DMS153 treated with DMSO at 0.1 percent for 48 hours (cell line): ENCODE measurements at regions not wholly inside any gene's neighbourhood (a gene's known extent, or its start where the extent isn't known, plus 50 kb on each side); places are given as distances from the start of the nearest gene placed in this dataset.

Experiments
- DNase-seq: peaks from one replicate; lab custom pipeline; 2025; ENCODE audit not compliant: unreplicated experiment; lab: John Stamatoyannopoulos, UW

- no peak for DNase-seq
Observed at GRCh38 chr2:489084-489483, 188.1 kb downstream of the TMEM18 start.

DNA sequence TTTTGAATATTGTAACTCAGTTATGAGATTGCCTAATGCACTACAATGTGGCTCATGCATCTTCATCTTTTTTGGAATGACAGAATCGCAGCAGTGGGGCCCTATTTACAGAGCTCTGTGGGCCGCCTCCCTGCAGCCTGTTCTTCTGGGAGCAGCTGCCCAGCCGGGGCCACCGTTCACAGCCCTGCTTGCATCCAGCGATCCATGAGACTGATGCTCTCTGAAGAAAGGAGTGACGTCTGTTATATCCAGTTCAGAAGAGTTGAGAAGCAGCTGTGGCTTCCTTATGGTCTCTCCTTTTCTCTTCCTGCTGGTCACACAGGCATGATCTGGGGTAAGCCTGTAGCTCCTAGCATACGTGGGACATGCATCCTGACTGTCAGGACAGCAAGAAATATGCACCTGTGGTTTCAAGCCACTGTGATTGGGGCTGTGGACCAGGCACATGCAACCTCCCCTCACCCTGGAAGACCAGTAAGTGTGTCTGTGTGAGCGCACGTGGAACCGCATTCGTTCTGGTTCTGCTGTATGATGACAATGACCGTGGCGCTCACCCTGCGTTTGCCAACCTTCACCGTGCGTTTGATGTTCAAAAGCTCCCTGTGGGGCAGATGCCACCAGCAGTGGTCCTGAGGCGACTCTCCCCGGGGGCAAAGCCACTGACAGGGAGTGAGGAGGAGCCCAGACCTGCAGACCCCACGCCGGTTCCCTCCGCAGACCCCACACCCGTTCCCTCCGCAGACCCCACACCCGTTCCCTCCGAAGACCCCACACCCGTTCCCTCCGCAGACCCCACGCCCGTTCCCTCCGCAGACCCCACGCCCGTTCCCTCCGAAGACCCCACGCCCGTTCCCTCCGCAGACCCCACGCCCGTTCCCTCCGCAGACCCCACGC lies 189.8 kb downstream of the TMEM18 start:
- DNase-seq = no peak

DNA sequence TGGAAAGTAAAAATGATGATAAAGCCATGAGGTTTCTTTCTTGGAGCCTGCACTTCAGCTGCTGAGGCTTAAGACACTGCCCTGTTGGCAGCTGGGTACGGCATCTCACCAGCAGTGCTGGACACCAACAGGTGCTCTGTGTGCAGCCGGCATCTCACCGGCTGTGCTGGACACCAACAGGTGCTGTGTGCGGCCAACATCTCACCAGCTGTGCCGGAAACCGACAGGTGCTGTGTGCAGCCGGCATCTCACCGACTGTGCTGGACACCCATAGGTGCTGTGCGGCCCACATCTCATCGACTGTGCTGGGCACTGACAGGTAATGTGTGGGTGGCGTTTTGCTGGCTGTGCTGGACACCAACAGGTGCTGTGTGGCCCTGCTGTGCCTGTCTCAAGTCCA lies 190.8 kb downstream of the TMEM18 start:
- no peak for DNase-seq

GRCh38 chr2:481388-481787 lies 193.5 kb upstream of the ALKAL2 start:
- DNase-seq = no peak

DNA sequence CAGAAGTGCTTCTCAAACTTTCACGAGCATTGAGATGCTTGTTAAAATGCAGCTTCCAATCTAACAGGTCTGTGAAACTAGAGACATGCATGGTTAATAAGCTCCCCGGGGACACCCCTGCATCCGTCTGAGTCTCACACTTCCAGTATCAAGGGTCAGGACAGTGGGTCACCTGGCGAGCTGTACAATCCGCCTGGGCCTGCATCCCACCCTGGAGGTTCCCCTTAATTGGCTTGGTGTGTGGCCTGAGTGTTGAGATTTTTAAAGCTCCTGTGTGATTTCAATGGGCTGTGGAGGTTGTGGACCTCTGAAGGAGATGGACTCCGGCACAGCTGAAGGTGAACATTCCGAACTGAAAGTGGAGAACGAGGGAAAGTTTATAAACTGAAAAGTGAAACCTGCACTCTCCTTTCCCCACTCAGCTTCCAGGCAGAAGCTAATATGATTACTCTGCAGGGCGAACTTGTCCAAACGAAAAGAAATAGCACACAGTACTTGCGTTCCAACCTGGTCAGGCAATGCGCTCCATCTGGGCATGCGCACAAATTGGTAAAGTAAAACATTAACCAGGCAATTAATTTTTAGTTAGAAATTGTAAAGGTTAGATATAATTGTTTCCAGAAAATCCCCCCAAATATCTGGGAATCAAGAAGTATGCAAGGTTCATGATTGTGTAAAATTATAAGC lies 191.7 kb upstream of the ALKAL2 start:
- no peak for DNase-seq

DNA sequence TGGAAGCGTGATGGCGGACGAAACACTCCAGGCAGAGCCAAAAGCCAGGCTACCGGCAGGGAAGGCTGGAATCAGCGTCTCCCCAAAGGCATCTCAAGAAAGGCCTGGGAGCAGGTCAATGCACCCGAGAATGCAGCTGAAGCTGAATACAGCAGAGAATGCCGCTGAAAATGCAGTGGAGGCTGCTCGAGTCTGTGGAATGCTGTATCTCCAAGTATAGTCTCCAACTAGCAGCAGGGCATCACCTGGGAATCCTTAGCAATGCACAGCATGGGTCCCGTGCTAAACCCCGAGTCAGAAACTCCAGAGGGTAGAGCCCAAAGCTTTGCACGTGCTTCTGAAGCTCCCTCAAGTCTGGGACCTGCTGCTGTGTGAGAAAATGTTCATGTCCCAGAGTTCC lies 191.1 kb upstream of the ALKAL2 start:
- no peak for DNase-seq

DNA sequence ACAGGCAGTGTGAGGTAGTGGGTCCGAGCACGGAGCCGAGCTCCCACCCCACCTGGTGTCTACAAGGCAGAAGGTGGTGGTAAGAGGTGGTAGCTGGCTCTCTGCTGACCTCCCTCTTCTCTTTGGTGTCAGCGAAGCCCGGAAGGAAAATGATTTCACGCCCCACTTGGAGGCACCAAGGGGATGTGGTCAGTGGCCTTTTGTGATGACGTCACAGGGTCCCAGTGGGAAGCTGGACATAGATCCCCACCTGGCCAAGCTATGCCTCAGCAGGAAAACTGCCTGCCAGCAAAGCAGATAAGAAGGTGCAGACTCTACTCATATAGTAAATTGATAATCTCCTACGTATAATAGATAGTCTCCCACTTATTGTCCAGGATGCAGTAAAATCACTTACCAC lies 183.7 kb upstream of the ALKAL2 start:
- DNase-seq = no peak

- DNase-seq = no peak
Observed at GRCh38 chr2:469514-469913, 181.6 kb upstream of the ALKAL2 start.

- DNase-seq = no peak
Observed at GRCh38 chr2:468648-469336, 180.9 kb upstream of the ALKAL2 start.

GRCh38 chr2:467892-468647 lies 180.2 kb upstream of the ALKAL2 start:
- no peak for DNase-seq

- DNase-seq = no peak
Observed at GRCh38 chr2:467543-467891, 179.6 kb upstream of the ALKAL2 start.

DNA sequence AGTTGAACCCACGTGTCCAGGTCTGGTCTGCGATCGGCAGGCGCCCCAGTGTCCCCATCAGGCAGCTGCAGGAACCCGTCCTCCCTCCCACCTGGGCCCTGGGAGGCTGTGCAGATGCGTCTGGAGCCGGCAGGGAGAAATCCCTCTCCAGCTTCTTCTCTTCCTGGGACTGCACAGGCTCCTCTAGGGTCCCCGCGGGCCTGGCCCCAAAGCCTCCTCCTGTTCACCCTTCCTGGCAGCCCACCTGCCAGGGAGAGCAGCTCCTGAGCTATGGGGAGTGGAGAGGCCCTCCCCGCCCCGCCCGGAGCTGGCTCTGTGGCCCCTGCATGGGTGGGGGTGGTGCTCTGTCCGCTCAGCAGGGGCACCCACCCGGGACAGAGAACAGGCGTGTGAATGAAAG lies 179.2 kb upstream of the ALKAL2 start:
- no peak for DNase-seq

- no peak for DNase-seq
Observed at GRCh38 chr2:464562-465309, 176.8 kb upstream of the ALKAL2 start.

DNA sequence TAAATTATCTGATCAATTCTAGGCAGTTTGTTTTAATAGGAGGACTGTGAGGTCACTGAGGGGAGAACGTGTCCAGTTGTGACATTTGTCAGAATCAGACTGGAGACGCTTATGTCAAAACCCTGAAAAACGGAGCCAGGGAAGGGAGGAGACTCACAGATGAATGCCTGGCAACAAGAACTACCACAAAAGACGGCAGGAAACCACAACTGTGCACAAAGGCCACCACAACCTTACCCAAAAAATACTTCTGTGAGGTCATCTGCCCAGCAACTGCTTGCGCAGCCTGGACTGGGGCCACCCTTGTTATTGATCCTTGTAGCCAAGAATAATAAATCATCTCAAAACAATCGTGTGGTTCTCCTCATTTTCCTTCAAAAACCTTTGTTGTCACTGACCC lies 173.0 kb upstream of the ALKAL2 start:
- no peak for DNase-seq

- DNase-seq = no peak
Observed at GRCh38 chr2:459931-460330, 172.0 kb upstream of the ALKAL2 start.

DNA sequence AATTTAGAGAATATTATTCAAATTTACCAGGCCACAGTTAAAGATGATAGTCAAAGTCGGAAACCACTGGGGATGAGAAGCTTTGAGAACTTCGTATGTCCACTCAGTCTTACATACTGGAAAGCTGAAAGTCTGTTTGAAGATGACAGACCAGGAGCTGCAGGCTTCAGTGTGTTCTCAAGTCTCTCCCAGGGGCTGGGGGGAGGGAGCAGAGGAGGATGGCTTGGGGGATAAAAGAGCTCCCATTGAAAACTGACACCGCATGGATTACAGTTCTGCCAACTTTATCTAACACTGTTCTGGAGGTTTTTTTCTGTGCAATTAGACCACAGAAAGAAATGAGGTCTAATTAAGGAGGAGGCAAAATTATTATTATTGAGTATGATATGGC lies 170.5 kb upstream of the ALKAL2 start:
- DNase-seq = no peak

- DNase-seq = no peak
Observed at GRCh38 chr2:457792-458424, 170.0 kb upstream of the ALKAL2 start.

DNA sequence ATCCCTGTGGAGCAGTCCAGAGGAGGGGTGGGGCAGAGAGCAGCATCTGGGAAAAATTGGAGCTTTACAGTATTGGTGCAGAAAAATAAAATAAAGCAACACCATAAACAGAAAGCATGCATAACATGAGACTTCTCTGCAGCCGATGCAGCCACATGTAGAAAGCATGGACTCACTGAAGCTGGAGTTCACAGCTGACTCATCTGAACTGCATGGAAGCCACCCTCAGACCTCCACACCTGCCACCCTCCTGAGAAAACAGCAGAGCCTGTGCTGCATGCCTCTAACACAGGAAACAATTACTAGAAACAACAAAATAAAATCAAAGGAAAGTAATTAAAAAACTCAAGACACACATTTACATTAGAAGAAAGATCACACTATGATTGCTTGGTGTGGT lies 169.4 kb upstream of the ALKAL2 start:
- DNase-seq = no peak

DNA sequence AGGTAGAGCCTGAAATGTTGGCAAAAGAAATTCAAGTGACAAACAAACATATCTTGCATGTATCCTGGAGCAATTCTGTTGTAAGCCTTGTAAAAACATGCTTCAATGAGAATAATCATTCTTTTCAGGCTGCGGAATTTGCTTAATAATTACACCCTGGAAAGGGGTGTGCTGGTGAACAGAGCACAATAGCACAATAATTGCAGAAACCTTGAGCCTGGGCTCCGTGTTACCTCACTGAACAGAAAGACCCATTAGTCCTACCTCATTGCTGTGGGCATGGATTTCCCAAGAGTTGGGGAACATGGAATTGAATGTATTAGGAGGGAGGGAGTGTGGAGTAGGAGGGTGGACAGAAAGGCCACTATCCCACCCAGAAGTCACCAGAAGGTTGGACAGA lies 168.0 kb upstream of the ALKAL2 start:
- DNase-seq = no peak

- no peak for DNase-seq
Observed at GRCh38 chr2:455015-455705, 167.3 kb upstream of the ALKAL2 start.
